Smooth muscle cell (in vitro differentiated cells): ENCODE measurements at regions not wholly inside any gene's neighbourhood (a gene's known extent, or its start where the extent isn't known, plus 50 kb on each side); places are given as distances from the start of the nearest gene placed in this dataset.
"Not testable (repeated sequence)": the region's sequence is repeated elsewhere in the genome, so short reads cannot be mapped to it uniquely, and the experiment has no call there.

Experiments used
- DNase-seq: peaks from one replicate; lab custom pipeline; 2025; ENCODE audit not compliant: unreplicated experiment; lab: John Stamatoyannopoulos, UW
- H2AFZ ChIP-seq: fragments of 200-600 bp; sonication (generic); 2 replicates; pipeline ENCODE4 v1.6.0; 2016; ENCODE audit warnings: antibody characterized with exemption, low read depth, mild to moderate bottlenecking
- H3F3A ChIP-seq: fragments of 200-600 bp; sonication (generic); 2 replicates; pipeline ENCODE4 v1.6.0; 2017; ENCODE audit warnings: antibody characterized with exemption, low read depth
- H3K27ac ChIP-seq: fragments of 200-600 bp; sonication (generic); 2 replicates; pipeline ENCODE4 v1.5.1; 2016; ENCODE audit warnings: low read depth, mild to moderate bottlenecking
- H3K27me3 ChIP-seq: fragments of 200-600 bp; sonication (generic); 2 replicates; pipeline ENCODE4 v1.6.1; 2016; ENCODE audit warnings: low read depth, mild to moderate bottlenecking
- H3K36me3 ChIP-seq: fragments of 200-600 bp; sonication (generic); 2 replicates; pipeline ENCODE4 v1.5.1; 2016; ENCODE audit warnings: low read depth
- H3K4me1 ChIP-seq: fragments of 200-600 bp; sonication (generic); 2 replicates; pipeline ENCODE4 v1.5.1; 2016; ENCODE audit warnings: low read depth
- H3K4me2 ChIP-seq: fragments of 200-600 bp; sonication (generic); 2 replicates; pipeline ENCODE4 v1.6.0; 2016; ENCODE audit warnings: mild to moderate bottlenecking
- H3K4me3 ChIP-seq: fragments of 200-600 bp; sonication (generic); 2 replicates; pipeline ENCODE4 v1.5.1; 2016; ENCODE audit warnings: mild to moderate bottlenecking
- H3K79me2 ChIP-seq: fragments of 200-600 bp; sonication (generic); 2 replicates; pipeline ENCODE4 v1.6.0; 2016; ENCODE audit warnings: low read depth, mild to moderate bottlenecking
- H3K9ac ChIP-seq: fragments of 200-600 bp; sonication (generic); 2 replicates; pipeline ENCODE4 v1.6.0; 2016; ENCODE audit warnings: low read depth
- H3K9me3 ChIP-seq: fragments of 200-600 bp; sonication (generic); replicated peaks from 2 replicates; pipeline ENCODE4 v1.5.1; 2016; ENCODE audit warnings: low read depth
- H4K20me1 ChIP-seq: fragments of 200-600 bp; sonication (generic); 2 replicates; pipeline ENCODE4 v1.6.0; 2016; ENCODE audit warnings: low read depth
- CTCF ChIP-seq: fragments of 200-600 bp; sonication (generic); IDR thresholded peaks from 2 replicates; pipeline ENCODE4 v1.5.1; 2017; ENCODE audit warnings: borderline replicate concordance, mild to moderate bottlenecking, antibody characterized with exemption; ENCODE audit not compliant: insufficient read depth, poor library complexity, severe bottlenecking
- WGBS: methylation state at CpG from one replicate; pipeline ENCODE4 v1.1.7; 2016; ENCODE audit warnings: low lambda C conversion rate; 5-methylcytosine and 5-hydroxymethylcytosine counted together

GRCh38 chr6:168796106-168796505 is 355.1 kb downstream of the SMOC2 start:
- 70% methylated on average over 8 of the region's 8 CpGs for WGBS
- H3K4me1 ChIP-seq = no peaks in the 10 kb centered on the region
- no peak overlapping the region for H2AFZ ChIP-seq
- no peak overlapping the region for H3K9ac ChIP-seq
- no peaks in the 10 kb centered on the region for H3K27me3 ChIP-seq
- no peak overlapping the region for H3K27ac ChIP-seq
- H3K4me3 ChIP-seq = no peak overlapping the region
- no peaks in the 10 kb centered on the region for H3K9me3 ChIP-seq
- no peak overlapping the region for H3K4me2 ChIP-seq
- no peaks in the 10 kb centered on the region for H3K36me3 ChIP-seq
- H3F3A ChIP-seq = no peaks in the 10 kb centered on the region
- no peaks in the 10 kb centered on the region for H4K20me1 ChIP-seq
- DNase-seq = no peak
- TF ChIP-seq CTCF = no peak
- H3K79me2 ChIP-seq = no peaks in the 10 kb centered on the region

GRCh38 chr6:168795611-168796010 is 354.6 kb downstream of the SMOC2 start:
- H4K20me1 ChIP-seq, H3K4me2 ChIP-seq, H3K9ac ChIP-seq, DNase-seq, H3K27me3 ChIP-seq, H3K4me1 ChIP-seq, H3K4me3 ChIP-seq, H2AFZ ChIP-seq, H3F3A ChIP-seq, H3K9me3 ChIP-seq, H3K27ac ChIP-seq, H3K36me3 ChIP-seq, H3K79me2 ChIP-seq: not testable (repeated sequence)
- WGBS = 91% methylated on average over 8 of the region's 12 CpGs

- H2AFZ ChIP-seq = no peak overlapping the region
- no peaks in the 10 kb centered on the region for H3K4me1 ChIP-seq
- no peak for DNase-seq
- H3K27ac ChIP-seq = no peak overlapping the region
- H3K79me2 ChIP-seq = no peaks in the 10 kb centered on the region
- WGBS = 86% methylated on average over 12 of the region's 12 CpGs
- H4K20me1 ChIP-seq = no peaks in the 10 kb centered on the region
- no peak overlapping the region for H3K4me3 ChIP-seq
- no peaks in the 10 kb centered on the region for H3K27me3 ChIP-seq
- H3K4me2 ChIP-seq = no peak overlapping the region
- no peaks in the 10 kb centered on the region for H3F3A ChIP-seq
- no peak for TF ChIP-seq CTCF
- no peaks in the 10 kb centered on the region for H3K9me3 ChIP-seq
- no peaks in the 10 kb centered on the region for H3K36me3 ChIP-seq
- no peak overlapping the region for H3K9ac ChIP-seq
These were observed 353.5 kb downstream of the SMOC2 start for GRCh38 chr6:168794491-168794890.

GRCh38 chr6:168793649-168794048 is 352.7 kb downstream of the SMOC2 start:
- Histone ChIP-seq H3K4me2 (no peak overlapping the region), H3F3A (no peaks in the 10 kb centered on the region), H3K36me3 (no peaks in the 10 kb centered on the region), H4K20me1 (no peaks in the 10 kb centered on the region), H3K27me3 (no peaks in the 10 kb centered on the region), H3K4me1 (no peaks in the 10 kb centered on the region), H3K27ac (no peak overlapping the region), H3K79me2 (no peaks in the 10 kb centered on the region), H3K9me3 (no peaks in the 10 kb centered on the region), H3K4me3 (no peak overlapping the region), H2AFZ (no peak overlapping the region), H3K9ac (no peak overlapping the region)
- no peak for TF ChIP-seq CTCF
- WGBS = 79% methylated on average over 6 of the region's 6 CpGs
- DNase-seq = no peak
